Osteoblast (primary cell): ENCODE measurements at regions not wholly inside any gene's neighbourhood (a gene's known extent, or its start where the extent isn't known, plus 50 kb on each side); places are given as distances from the start of the nearest gene placed in this dataset.

Experiments
- DNase-seq: peaks from one replicate; pipeline ENCODE4 v3.0.0; 2011; ENCODE audit warnings: low spot score, mixed read lengths; ENCODE audit not compliant: insufficient read length; ENCODE audit errors: missing footprints
- H2AFZ ChIP-seq: 2 replicates; pipeline ENCODE4 v1.6.0; 2011; ENCODE audit warnings: mild to moderate bottlenecking, low read length
- H3K27ac ChIP-seq: 2 replicates; pipeline ENCODE4 v1.5.1; 2011; ENCODE audit warnings: mild to moderate bottlenecking, low read depth, low read length, moderate library complexity
- H3K27me3 ChIP-seq: 2 replicates; pipeline ENCODE4 v1.6.0; 2012; ENCODE audit warnings: mild to moderate bottlenecking, control low read depth, inconsistent platforms, low read length, moderate library complexity; ENCODE audit not compliant: insufficient read depth
- H3K36me3 ChIP-seq: 2 replicates; pipeline ENCODE4 v1.5.1; 2011; ENCODE audit warnings: mild to moderate bottlenecking, low read length, control low read depth, moderate library complexity; ENCODE audit not compliant: insufficient read depth
- H3K4me1 ChIP-seq: 2 replicates; pipeline ENCODE4 v1.5.1; 2011; ENCODE audit warnings: mild to moderate bottlenecking, low read length, control low read depth, moderate library complexity; ENCODE audit not compliant: insufficient read depth
- H3K4me2 ChIP-seq: 2 replicates; pipeline ENCODE4 v1.6.0; 2011; ENCODE audit warnings: mild to moderate bottlenecking, low read length; ENCODE audit not compliant: insufficient read depth
- H3K4me3 ChIP-seq: fragments of 200-600 bp; sonication (generic); 3 replicates; pipeline ENCODE4 v1.5.1; 2012; ENCODE audit warnings: mild to moderate bottlenecking, low read length, inconsistent platforms; ENCODE audit not compliant: insufficient read depth
- H3K79me2 ChIP-seq: 2 replicates; pipeline ENCODE4 v1.6.0; 2012; ENCODE audit warnings: mild to moderate bottlenecking, low read length, control low read depth, inconsistent platforms; ENCODE audit not compliant: insufficient read depth
- H3K9me3 ChIP-seq: 2 replicates; pipeline ENCODE4 v1.5.1; 2011; ENCODE audit warnings: low read depth, low read length, control low read depth
- H4K20me1 ChIP-seq: 2 replicates; pipeline ENCODE4 v1.6.0; 2012; ENCODE audit warnings: mild to moderate bottlenecking, low read length, control low read depth; ENCODE audit not compliant: insufficient read depth
- TF ChIP-seq, protein P1 (sequence below): IDR thresholded peaks from 2 replicates; pipeline ENCODE4 v1.5.1; 2011; ENCODE audit warnings: mild to moderate bottlenecking, low read depth, low read length, moderate library complexity; ENCODE audit errors: extremely low read depth

DNA sequence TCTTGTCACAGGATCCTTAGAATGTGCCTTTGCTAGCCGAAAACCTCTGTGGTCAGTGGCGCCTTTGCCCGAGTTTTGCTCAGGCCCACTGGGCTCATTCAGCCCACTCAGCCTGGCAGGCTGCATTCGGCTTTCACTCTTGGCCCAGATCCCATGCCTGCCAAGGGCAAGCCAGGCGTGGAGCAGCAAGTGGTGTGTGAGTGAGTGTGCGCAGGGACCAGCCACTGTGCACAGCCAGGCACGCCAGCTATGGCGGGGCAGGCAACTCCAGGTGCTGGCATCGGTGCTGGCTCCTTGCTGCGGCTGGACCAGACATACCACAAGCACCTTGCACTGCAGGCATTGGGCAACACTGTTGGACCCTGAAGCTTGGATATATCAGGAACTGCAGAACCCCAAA lies 1145.1 kb upstream of the NCAM2 start:
- H3K4me3 ChIP-seq = no peak overlapping the region
- DNase-seq = peak; percentile 3
- TF ChIP-seq, protein P1, sequence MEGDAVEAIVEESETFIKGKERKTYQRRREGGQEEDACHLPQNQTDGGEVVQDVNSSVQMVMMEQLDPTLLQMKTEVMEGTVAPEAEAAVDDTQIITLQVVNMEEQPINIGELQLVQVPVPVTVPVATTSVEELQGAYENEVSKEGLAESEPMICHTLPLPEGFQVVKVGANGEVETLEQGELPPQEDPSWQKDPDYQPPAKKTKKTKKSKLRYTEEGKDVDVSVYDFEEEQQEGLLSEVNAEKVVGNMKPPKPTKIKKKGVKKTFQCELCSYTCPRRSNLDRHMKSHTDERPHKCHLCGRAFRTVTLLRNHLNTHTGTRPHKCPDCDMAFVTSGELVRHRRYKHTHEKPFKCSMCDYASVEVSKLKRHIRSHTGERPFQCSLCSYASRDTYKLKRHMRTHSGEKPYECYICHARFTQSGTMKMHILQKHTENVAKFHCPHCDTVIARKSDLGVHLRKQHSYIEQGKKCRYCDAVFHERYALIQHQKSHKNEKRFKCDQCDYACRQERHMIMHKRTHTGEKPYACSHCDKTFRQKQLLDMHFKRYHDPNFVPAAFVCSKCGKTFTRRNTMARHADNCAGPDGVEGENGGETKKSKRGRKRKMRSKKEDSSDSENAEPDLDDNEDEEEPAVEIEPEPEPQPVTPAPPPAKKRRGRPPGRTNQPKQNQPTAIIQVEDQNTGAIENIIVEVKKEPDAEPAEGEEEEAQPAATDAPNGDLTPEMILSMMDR = no peak
- H3K4me2 ChIP-seq = no peak overlapping the region
- H3K9me3 ChIP-seq = peaks cover 9% of the 10 kb centered on the region
- H3K27ac ChIP-seq = no peak overlapping the region
- H3K27me3 ChIP-seq = no peaks in the 10 kb centered on the region
- H2AFZ ChIP-seq = no peak overlapping the region
- no peaks in the 10 kb centered on the region for H3K4me1 ChIP-seq
- H3K79me2 ChIP-seq = no peaks in the 10 kb centered on the region
- no peaks in the 10 kb centered on the region for H3K36me3 ChIP-seq
- H4K20me1 ChIP-seq = no peaks in the 10 kb centered on the region

DNA sequence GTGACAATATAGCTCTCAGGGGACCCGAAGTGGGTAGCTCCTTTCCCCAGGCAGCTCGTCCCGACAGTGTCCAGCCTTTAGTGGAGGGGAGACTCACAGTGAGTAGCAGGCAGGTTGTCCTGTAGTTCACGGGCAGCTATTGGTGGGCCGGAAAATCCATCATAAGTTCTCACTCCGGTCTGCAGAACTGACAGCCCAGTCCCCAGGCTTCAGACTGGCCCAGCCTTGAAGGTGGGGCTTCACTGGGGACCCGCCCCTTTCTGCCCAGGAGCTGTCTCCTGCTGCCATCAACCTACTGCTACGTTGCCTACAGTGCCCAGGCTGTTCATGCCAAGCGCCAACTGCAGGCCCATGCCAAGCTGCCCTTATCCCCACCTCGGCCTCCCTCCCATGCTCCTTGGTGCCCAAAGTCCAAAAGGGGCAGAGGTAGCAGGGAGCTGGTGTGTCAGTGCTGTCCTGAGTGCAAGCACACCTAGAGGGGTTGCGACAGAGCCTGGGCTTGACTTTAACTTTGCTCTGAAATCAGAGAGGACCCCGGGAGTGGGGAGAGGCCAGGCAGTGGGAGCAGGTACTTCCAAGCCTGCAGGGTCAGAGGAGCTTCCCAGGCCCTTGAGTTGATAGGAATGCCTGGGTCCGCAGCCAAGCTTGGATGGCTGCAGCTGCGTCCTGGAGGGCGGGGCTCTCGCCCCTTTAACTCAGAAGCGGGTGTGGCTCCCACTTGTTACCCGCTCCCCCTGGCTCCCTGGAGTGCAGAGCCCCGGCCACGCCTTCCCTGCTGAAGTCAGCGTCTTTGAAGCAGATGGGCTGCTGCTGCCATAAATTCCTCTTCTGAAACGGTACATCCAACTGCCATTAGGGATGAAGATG lies 1144.3 kb upstream of the NCAM2 start:
- Histone ChIP-seq H3K27me3 (no peaks in the 10 kb centered on the region), H3K79me2 (no peaks in the 10 kb centered on the region), H3K27ac (no peak overlapping the region), H3K4me2 (no peak overlapping the region), H4K20me1 (no peaks in the 10 kb centered on the region), H3K36me3 (no peaks in the 10 kb centered on the region), H3K4me3 (no peak overlapping the region), H3K9me3 (peaks cover 9% of the 10 kb centered on the region), H3K4me1 (no peaks in the 10 kb centered on the region), H2AFZ (no peak overlapping the region)
- no peak for DNase-seq
- TF ChIP-seq, protein P1 = no peak

DNA sequence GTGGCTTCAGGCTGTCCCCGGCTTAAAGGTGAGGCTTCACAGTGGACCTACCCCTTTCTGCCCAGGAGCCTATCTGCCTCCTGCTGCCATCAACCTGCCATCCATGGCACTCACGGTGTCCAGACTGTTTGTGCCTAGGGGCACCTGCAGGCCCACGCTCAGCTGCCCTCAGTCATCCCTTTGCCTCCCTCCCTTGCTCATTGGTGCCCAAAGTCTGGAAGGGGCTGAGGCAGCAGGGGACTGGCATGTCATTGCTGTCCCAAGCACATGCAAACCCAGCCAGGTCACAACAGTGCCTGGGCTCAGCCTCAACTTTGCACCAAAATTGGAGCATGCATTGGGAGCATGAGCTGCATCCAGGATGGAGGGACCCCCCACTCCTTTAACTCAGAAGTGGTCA lies 1142.7 kb upstream of the NCAM2 start:
- H3K4me2 ChIP-seq = no peak overlapping the region
- no peaks in the 10 kb centered on the region for H3K79me2 ChIP-seq
- no peak overlapping the region for H3K4me3 ChIP-seq
- TF ChIP-seq, protein P1 = no peak
- no peaks in the 10 kb centered on the region for H3K36me3 ChIP-seq
- no peaks in the 10 kb centered on the region for H3K27me3 ChIP-seq
- DNase-seq = no peak
- H4K20me1 ChIP-seq = no peaks in the 10 kb centered on the region
- H3K27ac ChIP-seq = no peak overlapping the region
- H3K4me1 ChIP-seq = no peaks in the 10 kb centered on the region
- H3K9me3 ChIP-seq = peaks cover 9% of the 10 kb centered on the region
- H2AFZ ChIP-seq = no peak overlapping the region

DNA sequence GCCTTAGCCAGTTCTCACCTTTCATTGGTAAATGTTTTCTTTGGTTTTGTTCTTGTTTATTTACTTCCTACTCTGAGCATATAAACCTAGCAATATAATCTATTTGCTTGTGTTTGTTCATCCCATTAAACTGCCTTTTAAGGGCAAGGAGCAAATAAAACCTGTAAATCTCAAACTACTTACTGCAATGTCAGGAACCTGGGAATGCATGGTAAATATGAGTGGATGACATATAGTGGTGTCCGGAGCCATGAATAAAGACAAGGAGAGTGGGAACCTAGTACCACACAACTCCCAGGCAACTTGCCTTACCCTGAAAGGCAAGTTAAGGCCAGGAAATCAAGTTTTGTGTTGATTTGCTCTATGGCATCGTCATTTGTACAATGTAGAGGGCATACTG lies 1133.7 kb upstream of the NCAM2 start:
- Histone ChIP-seq H4K20me1 (no peaks in the 10 kb centered on the region), H3K9me3 (no peaks in the 10 kb centered on the region), H2AFZ (no peak overlapping the region), H3K27me3 (no peaks in the 10 kb centered on the region), H3K27ac (no peak overlapping the region), H3K79me2 (no peaks in the 10 kb centered on the region), H3K4me1 (no peaks in the 10 kb centered on the region), H3K4me2 (no peak overlapping the region), H3K4me3 (no peak overlapping the region), H3K36me3 (no peaks in the 10 kb centered on the region)
- no peak for DNase-seq
- TF ChIP-seq, protein P1 = no peak
